Panc1 (cell line): ENCODE measurements at regions not wholly inside any gene's neighbourhood (a gene's known extent, or its start where the extent isn't known, plus 50 kb on each side); places are given as distances from the start of the nearest gene placed in this dataset.

Experiments used
- POLR2AphosphoS5 ChIP-seq: IDR thresholded peaks from 2 replicates; pipeline ENCODE4 v1.6.1; 2012; ENCODE audit warnings: mild to moderate bottlenecking, low read depth, low read length, moderate library complexity
- SIN3A ChIP-seq: IDR thresholded peaks from 2 replicates; pipeline ENCODE4 v1.6.1; 2012; ENCODE audit warnings: low read depth, mild to moderate bottlenecking, low read length, moderate library complexity, borderline replicate concordance; ENCODE audit not compliant: insufficient read depth
- TCF7L2 ChIP-seq: IDR thresholded peaks from 2 replicates; pipeline ENCODE4 v1.6.1; 2011; ENCODE audit warnings: mild to moderate bottlenecking, low read depth, low read length, inconsistent platforms
- TF ChIP-seq, protein P1 (sequence below), 2 experiments: IDR thresholded peaks; 2 replicates each; pipeline ENCODE4 v1.6.1; 2011 to 2012; ENCODE audit warnings: low read depth in 2 of 2, control low read depth in 1 of 2, low read length in 1 of 2, mild to moderate bottlenecking in 1 of 2, moderate library complexity in 1 of 2; ENCODE audit not compliant: insufficient read depth in 1 of 2
- TF ChIP-seq, protein P2 (sequence below): fragments of 450-650 bp; IDR thresholded peaks from 2 replicates; pipeline ENCODE4 v1.5.1; 2017; ENCODE audit warnings: mild to moderate bottlenecking

DNA sequence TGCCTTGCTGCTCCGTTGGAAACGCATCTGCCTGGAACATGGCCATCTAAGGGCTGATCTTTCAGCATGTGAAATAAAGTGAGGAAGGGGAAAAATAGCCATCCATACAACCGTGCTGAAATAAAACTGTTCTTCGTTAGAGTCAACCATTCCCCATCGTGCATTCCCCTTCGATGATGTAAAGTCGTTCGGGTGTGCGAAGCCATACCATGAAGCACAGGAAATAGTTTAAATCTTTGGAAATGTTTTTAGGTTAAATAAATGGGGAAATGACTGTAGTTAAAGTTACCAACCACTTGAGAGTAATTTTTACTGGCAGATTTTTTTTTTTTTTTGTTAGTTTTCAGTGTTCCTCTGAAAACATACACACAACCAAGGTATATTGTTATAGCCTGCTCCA is 302.5 kb downstream of the SH3GL2 start:
- TF ChIP-seq POLR2AphosphoS5, result no peak
- TF ChIP-seq, protein P1, sequence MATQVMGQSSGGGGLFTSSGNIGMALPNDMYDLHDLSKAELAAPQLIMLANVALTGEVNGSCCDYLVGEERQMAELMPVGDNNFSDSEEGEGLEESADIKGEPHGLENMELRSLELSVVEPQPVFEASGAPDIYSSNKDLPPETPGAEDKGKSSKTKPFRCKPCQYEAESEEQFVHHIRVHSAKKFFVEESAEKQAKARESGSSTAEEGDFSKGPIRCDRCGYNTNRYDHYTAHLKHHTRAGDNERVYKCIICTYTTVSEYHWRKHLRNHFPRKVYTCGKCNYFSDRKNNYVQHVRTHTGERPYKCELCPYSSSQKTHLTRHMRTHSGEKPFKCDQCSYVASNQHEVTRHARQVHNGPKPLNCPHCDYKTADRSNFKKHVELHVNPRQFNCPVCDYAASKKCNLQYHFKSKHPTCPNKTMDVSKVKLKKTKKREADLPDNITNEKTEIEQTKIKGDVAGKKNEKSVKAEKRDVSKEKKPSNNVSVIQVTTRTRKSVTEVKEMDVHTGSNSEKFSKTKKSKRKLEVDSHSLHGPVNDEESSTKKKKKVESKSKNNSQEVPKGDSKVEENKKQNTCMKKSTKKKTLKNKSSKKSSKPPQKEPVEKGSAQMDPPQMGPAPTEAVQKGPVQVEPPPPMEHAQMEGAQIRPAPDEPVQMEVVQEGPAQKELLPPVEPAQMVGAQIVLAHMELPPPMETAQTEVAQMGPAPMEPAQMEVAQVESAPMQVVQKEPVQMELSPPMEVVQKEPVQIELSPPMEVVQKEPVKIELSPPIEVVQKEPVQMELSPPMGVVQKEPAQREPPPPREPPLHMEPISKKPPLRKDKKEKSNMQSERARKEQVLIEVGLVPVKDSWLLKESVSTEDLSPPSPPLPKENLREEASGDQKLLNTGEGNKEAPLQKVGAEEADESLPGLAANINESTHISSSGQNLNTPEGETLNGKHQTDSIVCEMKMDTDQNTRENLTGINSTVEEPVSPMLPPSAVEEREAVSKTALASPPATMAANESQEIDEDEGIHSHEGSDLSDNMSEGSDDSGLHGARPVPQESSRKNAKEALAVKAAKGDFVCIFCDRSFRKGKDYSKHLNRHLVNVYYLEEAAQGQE (IDR thresholded peaks at IDR 0.05; ENCODE audit: insufficient read depth in 1 of 2, low read depth in 2 of 2, low read length in 1 of 2), result no peak
- TF ChIP-seq, protein P2, sequence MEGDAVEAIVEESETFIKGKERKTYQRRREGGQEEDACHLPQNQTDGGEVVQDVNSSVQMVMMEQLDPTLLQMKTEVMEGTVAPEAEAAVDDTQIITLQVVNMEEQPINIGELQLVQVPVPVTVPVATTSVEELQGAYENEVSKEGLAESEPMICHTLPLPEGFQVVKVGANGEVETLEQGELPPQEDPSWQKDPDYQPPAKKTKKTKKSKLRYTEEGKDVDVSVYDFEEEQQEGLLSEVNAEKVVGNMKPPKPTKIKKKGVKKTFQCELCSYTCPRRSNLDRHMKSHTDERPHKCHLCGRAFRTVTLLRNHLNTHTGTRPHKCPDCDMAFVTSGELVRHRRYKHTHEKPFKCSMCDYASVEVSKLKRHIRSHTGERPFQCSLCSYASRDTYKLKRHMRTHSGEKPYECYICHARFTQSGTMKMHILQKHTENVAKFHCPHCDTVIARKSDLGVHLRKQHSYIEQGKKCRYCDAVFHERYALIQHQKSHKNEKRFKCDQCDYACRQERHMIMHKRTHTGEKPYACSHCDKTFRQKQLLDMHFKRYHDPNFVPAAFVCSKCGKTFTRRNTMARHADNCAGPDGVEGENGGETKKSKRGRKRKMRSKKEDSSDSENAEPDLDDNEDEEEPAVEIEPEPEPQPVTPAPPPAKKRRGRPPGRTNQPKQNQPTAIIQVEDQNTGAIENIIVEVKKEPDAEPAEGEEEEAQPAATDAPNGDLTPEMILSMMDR, result no peak
- TF ChIP-seq SIN3A, result no peak
- TF ChIP-seq TCF7L2, result no peak
